ENCODE measurements at regions not wholly inside any gene's neighbourhood (a gene's known extent, or its start where the extent isn't known, plus 50 kb on each side); places are given as distances from the start of the nearest gene placed in this dataset.

GRCh38 chr5:166031926-166032325 is 2259.5 kb upstream of the WWC1 start:
- no peak overlapping the region for H3K4me2 ChIP-seq (ENCODE audit: low read depth, low read length)
- POLR2A ChIA-PET, result no interaction called here
- no TSS peak for BruUV-seq (replicated peaks)
- H3K79me2 ChIP-seq (ENCODE audit: insufficient read depth, low read length), result no peaks in the 10 kb centered on the region
- in situ Hi-C loops (cut with HindIII; ENCODE audit: extremely low pct_ligation_motif_present, low pct_unique_long_range_greater_than_20kb) (no loop called here), intact Hi-C loops (cut with micrococcal nuclease; ENCODE audit: unreplicated experiment) (no loop called here)
- CTCF ChIA-PET (ENCODE audit: low intra/inter-chr PET ratio, low total read pairs), result no interaction called here
- no peaks in the 10 kb centered on the region for H4K20me1 ChIP-seq (ENCODE audit: insufficient read depth, low read length)
- peaks cover 97% of the 10 kb centered on the region for H3K9me3 ChIP-seq (ENCODE audit: low read length)
- no peaks in the 10 kb centered on the region for H3K36me3 ChIP-seq (replicated peaks in 1 of 2; ENCODE audit: control insufficient read depth in 1 of 2, insufficient read depth in 2 of 2, low read length in 2 of 2)
- no peak for ATAC-seq
- 0% methylated on average over 2 of the region's 2 CpGs for WGBS (ENCODE audit: low lambda C conversion rate)
- no peak overlapping the region for H3K9ac ChIP-seq (ENCODE audit: insufficient read depth, low read depth, low read length)
- no peak overlapping the region for H3K4me3 ChIP-seq (replicated peaks in 1 of 3; ENCODE audit: insufficient read depth in 1 of 3, low read depth in 2 of 3, low read length in 3 of 3)
- no peak for DNase-seq (ENCODE audit: low spot score)
- no peaks in the 10 kb centered on the region for H3K27me3 ChIP-seq (ENCODE audit: control insufficient read depth in 1 of 2, insufficient read depth in 2 of 2, low read length in 2 of 2)
- TF ChIP-seq TEF (CRISPR knock-in tag; IDR thresholded peaks at IDR 0.05) (no peak), ZNF609 (CRISPR knock-in tag; IDR thresholded peaks at IDR 0.05; ENCODE audit: borderline replicate concordance) (no peak), MYNN (CRISPR knock-in tag; IDR thresholded peaks at IDR 0.05; ENCODE audit: low read depth) (no peak), CCAR2 (optimal IDR thresholded peaks at IDR 0.05; ENCODE audit: low read depth, low read length) (no peak), ZNF772 (CRISPR knock-in tag; IDR thresholded peaks at IDR 0.05) (no peak), TRAFD1 (CRISPR knock-in tag; IDR thresholded peaks at IDR 0.05; ENCODE audit: borderline replicate concordance) (no peak)
- no peaks in the 10 kb centered on the region for H3K4me1 ChIP-seq (ENCODE audit: insufficient read depth, low read length)
- FAIRE-seq, result no peak
- H3K27ac ChIP-seq (ENCODE audit: extremely low read length, insufficient read depth, low read length), result no peak overlapping the region
- H2AFZ ChIP-seq (ENCODE audit: low read length), result no peak overlapping the region
